Hypothalamus (tissue), 51 donors: ENCODE measurements at regions not wholly inside any gene's neighbourhood (a gene's known extent, or its start where the extent isn't known, plus 50 kb on each side); places are given as distances from the start of the nearest gene placed in this dataset.
"Not testable (repeated sequence)": the region's sequence is repeated elsewhere in the genome, so short reads cannot be mapped to it uniquely, and the experiment has no call there.

Experiments used
- DNase-seq, 51 donors: peaks; one replicate each; lab custom pipeline; 2025; lab: John Stamatoyannopoulos, UW

DNA sequence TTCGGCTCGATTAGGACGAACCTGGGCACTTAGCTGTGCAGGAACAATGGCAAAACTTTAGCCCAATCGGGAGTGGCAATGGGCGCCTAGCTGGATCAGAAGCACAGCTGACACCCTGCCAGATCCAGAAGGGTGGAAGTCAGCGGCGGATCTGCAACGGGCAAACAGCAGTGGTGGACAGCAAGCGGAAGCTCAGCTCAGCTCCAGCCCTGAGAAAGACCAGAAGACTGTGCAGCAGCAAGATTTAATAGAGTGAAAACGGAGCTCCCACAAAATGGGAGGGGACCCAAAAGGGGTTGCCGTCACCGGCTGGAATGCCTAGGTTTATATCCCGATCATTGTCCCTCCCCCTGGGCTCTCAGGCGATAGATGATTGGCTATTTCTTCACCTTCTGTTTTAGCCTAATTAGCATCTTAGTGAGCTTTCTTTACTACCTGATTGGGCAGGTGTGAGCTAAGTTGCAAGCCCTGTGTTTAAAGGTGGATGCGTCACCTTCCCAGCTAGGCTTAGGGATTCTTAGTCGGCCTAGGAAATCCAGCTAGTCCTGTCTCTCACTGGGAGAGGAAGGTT lies 1237.9 kb downstream of the CDH12 start:
- DNase-seq = no peak

- no peak for DNase-seq
Observed at GRCh38 chr5:21613971-21614488, 1239.1 kb downstream of the CDH12 start.

DNA sequence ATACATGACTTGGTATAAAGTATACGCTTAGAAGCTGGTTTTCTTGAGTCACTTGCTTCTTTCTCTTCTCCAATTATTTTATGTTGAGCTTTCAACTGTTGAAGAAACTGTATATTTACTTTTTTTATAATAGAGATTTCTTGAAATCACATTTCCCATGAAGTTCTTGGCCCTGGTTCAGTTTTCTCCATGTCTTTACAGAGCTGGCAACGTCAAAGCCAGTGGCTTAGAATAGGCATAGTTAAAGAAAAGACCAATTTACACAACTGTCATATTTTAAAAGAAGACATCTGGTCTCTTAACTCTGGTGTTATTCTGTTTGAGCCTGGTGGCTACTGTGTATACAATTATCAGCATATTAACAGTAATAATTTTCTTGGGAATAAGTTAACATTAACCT lies 1249.3 kb downstream of the CDH12 start:
- no peak for DNase-seq

DNA sequence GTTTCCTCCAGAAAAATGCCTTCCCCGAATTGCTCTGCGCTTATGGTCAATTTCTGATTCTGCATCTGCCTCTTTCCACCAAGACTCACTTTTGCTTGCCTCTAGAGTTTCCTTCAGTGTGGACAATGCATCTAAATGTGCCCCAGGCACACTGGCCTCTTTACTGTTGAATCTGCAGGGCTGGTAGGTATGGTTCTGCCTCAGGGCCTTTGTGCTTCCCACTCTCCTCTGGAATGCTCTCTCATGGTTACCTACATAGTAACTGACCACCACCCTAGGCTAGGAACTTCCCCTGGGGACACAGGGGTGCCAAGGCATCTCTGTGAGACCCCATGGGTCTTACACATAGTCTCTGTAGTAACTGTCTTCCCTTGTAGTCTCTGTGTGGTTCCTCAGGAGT lies 1258.6 kb downstream of the CDH12 start:
- no peak for DNase-seq

- no peak for DNase-seq
Observed at GRCh38 chr5:21593261-21593660, 1259.9 kb downstream of the CDH12 start.

DNA sequence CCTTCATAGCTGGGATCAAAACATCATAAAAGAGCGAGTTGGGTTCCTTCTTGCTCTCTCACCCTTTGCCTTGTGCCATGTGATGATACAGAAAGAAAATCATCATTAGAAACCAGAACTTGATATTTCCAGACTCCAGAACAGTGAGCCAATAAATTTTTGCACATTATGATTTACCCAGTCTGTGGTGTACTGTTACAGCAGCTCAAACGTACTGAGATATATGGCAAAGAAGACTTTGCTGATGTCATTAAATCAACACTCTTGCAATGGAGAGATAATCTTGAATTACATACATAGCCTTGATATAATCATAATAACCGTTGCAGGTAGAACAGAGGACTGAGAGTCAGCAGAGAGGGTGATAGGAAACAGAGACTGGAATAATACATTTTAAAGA lies 1271.6 kb downstream of the CDH12 start:
- DNase-seq = no peak

GRCh38 chr5:21574961-21575360 lies 1278.2 kb downstream of the CDH12 start:
- no peak for DNase-seq

- DNase-seq = no peak
Observed at GRCh38 chr5:21574438-21574837, 1278.7 kb downstream of the CDH12 start.

DNA sequence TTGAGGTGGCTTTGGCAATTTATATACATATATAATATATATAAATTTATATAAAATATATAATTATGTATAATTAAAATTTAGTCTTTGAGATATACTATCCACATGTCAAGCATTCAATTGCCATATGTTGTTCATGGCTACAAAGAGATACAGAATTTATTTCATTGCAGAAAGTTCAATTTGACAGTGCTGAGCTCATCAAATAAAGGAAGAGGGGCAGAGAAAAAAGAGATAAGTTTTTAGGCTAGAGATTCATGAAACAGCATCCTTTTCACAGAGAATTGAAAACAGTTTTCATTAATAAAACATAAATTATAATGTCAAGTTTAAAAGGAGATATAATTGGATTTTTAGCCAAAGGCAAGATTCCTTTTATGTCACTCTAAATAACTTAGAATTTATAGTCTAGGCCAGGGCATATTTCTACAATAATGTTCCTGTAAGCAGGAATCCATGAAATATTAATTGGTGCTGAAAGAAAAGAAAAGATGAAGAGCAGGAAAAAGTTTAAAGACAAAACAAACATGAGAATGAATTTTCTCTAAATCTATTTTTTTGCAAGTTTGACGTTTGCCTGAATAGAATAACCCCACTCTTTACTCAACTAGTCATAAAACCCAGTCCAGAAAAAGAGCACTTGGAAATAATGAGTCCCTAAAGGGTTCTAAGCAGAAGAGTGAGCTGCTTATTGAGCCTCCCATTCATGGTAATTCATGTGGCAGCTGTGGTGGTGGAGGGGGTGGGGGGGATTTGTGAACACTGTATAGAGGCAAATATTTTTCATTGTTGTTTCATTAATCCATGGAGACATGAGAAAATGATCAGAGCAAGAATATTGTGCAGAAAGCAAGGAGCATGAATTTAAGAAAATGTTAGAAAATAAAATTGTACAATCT lies 1279.5 kb downstream of the CDH12 start:
- no peak for DNase-seq

DNA sequence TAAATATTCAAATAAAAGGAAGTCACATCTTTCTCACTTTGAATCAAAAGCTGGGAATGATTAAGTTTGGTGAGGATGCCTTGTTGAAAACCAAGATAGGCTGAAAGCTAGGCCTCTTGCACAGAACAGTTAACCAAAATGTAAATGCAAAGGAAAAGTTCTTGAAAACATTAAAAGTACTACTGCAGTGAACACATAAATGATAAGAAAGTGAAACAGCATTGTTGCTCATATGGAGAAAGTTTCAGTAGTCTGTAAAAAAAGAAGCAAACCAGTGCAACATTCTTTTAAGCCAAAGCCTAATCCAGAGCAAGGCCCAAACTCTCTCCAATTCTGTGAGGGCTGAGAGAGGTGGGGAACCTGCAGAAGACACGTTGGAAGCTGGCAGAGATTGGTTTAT lies 1281.9 kb downstream of the CDH12 start:
- not testable (repeated sequence) for DNase-seq

- not testable (repeated sequence) for DNase-seq
Observed at GRCh38 chr5:21559109-21559508, 1294.0 kb downstream of the CDH12 start.

DNA sequence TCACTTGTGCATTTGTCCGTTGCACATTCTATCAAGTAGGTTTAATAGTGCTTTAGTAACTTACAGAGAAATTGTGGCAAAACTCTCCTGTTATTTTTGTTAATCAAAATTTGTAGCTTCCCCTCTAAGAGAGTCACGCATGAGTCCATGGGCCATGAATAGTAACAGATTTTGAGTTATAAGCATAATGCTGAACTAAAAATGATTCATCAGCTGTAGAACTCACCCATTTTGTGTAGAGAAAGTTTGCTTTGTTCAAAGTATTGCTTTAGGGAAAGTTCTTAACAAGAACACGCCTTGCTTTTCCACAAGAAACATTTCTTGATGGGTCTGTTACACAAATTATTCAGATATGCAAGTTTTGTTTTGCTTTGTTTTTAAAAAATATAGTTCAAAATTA lies 1300.9 kb downstream of the CDH12 start:
- DNase-seq = not testable (repeated sequence)

GRCh38 chr5:21550916-21551315 lies 1302.2 kb downstream of the CDH12 start:
- peak in 2 of 51 donors; percentile 4 to 60 for DNase-seq

DNA sequence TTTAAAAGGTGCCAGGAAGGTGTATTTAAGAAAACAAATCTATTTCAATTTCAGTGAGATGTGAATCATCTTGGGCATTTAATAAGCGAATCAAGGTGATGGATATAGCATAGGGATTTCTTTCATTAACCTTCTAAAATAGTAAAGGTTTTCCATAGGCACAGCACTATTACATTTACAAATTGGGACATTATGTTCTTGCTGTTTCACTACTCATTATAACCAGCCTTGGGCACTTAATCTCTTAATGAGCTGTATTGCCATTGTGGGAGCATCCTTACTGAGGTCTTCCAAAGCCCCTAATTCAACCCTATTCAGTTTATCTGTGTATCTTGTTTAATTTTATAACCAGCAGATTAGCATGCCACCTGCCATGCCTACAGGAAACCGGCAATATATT lies 1305.5 kb downstream of the CDH12 start:
- not testable (repeated sequence) for DNase-seq

DNA sequence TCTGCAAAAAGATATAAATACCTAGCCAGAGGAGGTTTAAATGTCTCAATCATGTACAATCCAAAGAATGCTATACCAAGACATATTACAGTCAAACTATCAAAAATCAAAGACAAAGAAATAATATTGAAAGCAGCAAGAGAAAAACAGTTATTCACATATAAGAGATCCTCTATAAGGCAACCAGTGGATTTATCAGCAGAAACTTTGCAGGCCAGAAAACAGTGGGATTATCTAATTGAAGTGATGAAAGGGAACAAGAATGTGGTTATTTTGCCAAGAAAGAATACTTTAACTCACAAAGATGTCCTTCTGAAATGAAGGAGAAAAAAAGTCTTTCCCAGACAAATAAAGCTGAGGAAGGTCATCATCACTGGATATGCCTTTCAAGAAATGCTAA lies 1318.0 kb downstream of the CDH12 start:
- not testable (repeated sequence) for DNase-seq

GRCh38 chr5:21521157-21521556 lies 1332.0 kb downstream of the CDH12 start:
- DNase-seq = not testable (repeated sequence)

DNA sequence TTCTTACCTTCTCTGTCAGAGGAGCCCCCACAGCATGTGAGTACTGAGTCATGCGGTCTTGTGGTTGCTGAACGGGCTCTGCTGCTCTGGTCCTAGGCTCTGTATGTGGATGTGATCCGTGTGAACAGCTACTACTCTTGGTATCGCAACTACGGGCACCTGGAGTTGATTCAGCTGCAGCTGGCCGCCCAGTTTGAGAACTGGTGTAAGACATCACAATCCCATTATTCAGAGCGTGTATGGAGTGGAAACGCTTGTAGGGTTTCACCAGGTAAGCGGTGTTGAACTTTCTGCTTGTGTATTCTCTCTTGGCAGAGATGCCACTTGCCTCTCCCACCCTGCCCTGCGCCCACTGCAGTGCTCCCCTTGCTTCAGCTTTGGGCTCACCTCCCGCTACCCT lies 1356.2 kb downstream of the CDH12 start:
- not testable (repeated sequence) for DNase-seq

GRCh38 chr5:21496056-21496455 lies 1357.1 kb downstream of the CDH12 start:
- not testable (repeated sequence) for DNase-seq

DNA sequence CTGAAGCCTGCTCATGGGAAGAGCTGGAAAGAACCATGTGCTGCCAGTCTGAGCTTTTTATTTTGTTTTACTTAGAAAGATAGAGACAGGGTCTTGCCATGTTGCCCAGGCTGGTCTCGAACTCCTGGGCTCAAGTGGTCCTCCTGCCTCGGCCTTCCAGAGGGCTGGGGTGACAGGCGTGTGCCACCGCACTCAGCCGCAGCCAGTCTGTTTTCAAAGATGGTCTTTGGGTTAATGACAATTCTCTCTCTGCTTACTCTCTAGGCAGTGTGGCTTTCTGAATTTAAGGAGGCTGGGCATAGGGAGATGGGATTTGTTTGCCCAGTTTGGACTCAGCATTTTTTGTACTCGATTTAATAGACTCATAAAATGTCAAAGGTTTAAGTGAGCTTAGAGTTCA lies 1357.9 kb downstream of the CDH12 start:
- not testable (repeated sequence) for DNase-seq

DNA sequence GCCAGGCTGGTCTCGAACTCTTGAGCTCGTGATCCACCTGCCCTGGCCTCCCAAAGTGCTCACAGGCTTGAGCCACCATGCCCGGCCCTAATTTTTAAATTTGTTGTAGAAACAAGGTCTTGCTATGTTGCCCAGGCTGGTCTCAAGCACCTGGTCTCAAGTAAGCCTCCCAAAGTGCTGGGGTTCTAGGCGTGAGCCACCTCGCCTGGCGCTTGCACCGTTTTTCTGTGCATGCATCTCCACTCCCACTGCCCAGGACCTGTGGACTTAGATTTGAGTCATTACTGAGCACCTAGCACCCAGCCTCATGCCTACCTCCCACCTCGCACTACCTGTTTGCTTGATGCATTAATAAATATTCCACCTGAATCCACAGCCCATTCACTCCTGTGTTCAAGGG lies 1359.1 kb downstream of the CDH12 start:
- DNase-seq = not testable (repeated sequence)

DNA sequence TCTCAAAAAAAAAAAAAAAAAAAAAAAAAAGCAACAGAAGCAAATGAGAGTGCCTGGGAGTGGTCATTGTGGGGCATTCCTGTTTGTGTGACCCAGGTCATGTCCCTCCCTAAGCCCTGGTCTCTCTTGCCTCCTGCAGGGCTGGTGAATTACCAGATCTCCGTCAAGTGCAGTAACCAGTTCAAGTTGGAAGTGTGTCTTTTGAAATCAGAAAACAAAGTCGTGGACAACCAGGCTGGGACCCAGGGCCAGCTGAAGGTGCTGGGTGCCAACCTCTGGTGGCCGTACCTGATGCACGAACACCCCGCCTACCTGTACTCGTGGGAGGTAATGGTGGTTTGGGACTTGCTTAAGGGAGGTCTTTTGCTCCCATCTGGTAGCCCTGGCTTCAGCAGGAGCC lies 1362.0 kb downstream of the CDH12 start:
- not testable (repeated sequence) for DNase-seq

DNA sequence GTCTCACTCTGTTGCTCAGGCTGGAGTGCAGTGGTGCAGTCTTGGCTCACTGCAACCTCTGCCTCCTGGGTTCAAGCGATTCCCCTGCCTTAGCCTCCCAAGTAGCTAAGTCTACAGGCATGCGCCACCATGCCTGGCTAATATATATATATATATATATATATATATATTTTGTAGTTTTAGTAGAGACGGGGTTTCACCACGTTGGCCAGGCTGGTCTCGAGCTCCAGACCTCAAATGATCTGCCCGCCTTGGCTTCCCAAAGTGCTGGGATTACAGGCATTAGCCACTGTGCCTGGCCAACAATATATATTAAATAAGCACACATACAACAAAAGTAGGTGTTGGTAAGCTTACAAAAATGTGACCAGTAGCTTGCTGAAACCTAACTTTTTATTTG lies 1364.3 kb downstream of the CDH12 start:
- not testable (repeated sequence) for DNase-seq
